ENCODE measurements at regions not wholly inside any gene's neighbourhood (a gene's known extent, or its start where the extent isn't known, plus 50 kb on each side); places are given as distances from the start of the nearest gene placed in this dataset.

GRCh38 chr6:28603891-28604290, 78.2 kb downstream of the GPX5 start:
- no peak overlapping the region for H3K9ac ChIP-seq (ENCODE audit: low read length)
- no peaks in the 10 kb centered on the region for H3K4me1 ChIP-seq (ENCODE audit: low read length)
- no peaks in the 10 kb centered on the region for H4K20me1 ChIP-seq (ENCODE audit: insufficient read depth, low read length)
- H3K4me2 ChIP-seq (ENCODE audit: low read depth, low read length): no peak overlapping the region
- no peak overlapping the region for H2AFZ ChIP-seq (ENCODE audit: low read length)
- H3F3A ChIP-seq (ENCODE audit: insufficient read depth, low read length): no peaks in the 10 kb centered on the region
- H3K27ac ChIP-seq (ENCODE audit: low read length): no peak overlapping the region
- no peak for TF ChIP-seq EZH2phosphoT487 (IDR thresholded peaks at IDR 0.05; ENCODE audit: low read length)
- TF ChIP-seq CTCF (IDR thresholded peaks at IDR 0.05; ENCODE audit: low read length): no peak
- no peak for TF ChIP-seq EZH2 (optimal IDR thresholded peaks at IDR 0.05; ENCODE audit: low read depth, low read length)
- no peaks in the 10 kb centered on the region for H3K36me3 ChIP-seq (replicated peaks; ENCODE audit: insufficient read depth, low read length)
- DNase-seq: no peak
- H3K27me3 ChIP-seq (replicated peaks; ENCODE audit: insufficient read depth, low read length): no peaks in the 10 kb centered on the region
- H3K9me2 ChIP-seq (replicated peaks; ENCODE audit: insufficient read depth, low read length): no peaks in the 10 kb centered on the region
- H3K4me3 ChIP-seq (ENCODE audit: low read length): no peak overlapping the region
- no peaks in the 10 kb centered on the region for H3K79me2 ChIP-seq (ENCODE audit: low read length)
- no peaks in the 10 kb centered on the region for H3K9me3 ChIP-seq (replicated peaks; ENCODE audit: insufficient read depth, low read length)

GRCh38 chr6:28606424-28607391, 81.0 kb downstream of the GPX5 start:
- Histone ChIP-seq H3K4me3 (ENCODE audit: low read length) (no peak overlapping the region), H3K27me3 (replicated peaks; ENCODE audit: insufficient read depth, low read length) (no peaks in the 10 kb centered on the region), H3K4me1 (ENCODE audit: low read length) (no peaks in the 10 kb centered on the region), H3K9me3 (replicated peaks; ENCODE audit: insufficient read depth, low read length) (no peaks in the 10 kb centered on the region), H3K9ac (ENCODE audit: low read length) (no peak overlapping the region), H4K20me1 (ENCODE audit: insufficient read depth, low read length) (no peaks in the 10 kb centered on the region), H3K79me2 (ENCODE audit: low read length) (no peaks in the 10 kb centered on the region), H3K9me2 (replicated peaks; ENCODE audit: insufficient read depth, low read length) (no peaks in the 10 kb centered on the region), H3K36me3 (replicated peaks; ENCODE audit: insufficient read depth, low read length) (no peaks in the 10 kb centered on the region), H3F3A (ENCODE audit: insufficient read depth, low read length) (no peaks in the 10 kb centered on the region), H2AFZ (ENCODE audit: low read length) (no peak overlapping the region), H3K27ac (ENCODE audit: low read length) (no peak overlapping the region), H3K4me2 (ENCODE audit: low read depth, low read length) (no peak overlapping the region)
- no peak for DNase-seq
- TF ChIP-seq CTCF (IDR thresholded peaks at IDR 0.05; ENCODE audit: low read length) (no peak; the same call in 1 of the 2 replicates), EZH2phosphoT487 (IDR thresholded peaks at IDR 0.05; ENCODE audit: low read length) (no peak), EZH2 (optimal IDR thresholded peaks at IDR 0.05; ENCODE audit: low read depth, low read length) (no peak)

GRCh38 chr6:28607990-28608389, 82.3 kb downstream of the GPX5 start:
- H3K27ac ChIP-seq (ENCODE audit: low read length): no peak overlapping the region
- H3K9ac ChIP-seq (ENCODE audit: low read length): no peak overlapping the region
- no peaks in the 10 kb centered on the region for H3K27me3 ChIP-seq (replicated peaks; ENCODE audit: insufficient read depth, low read length)
- H4K20me1 ChIP-seq (ENCODE audit: insufficient read depth, low read length): no peaks in the 10 kb centered on the region
- no peak overlapping the region for H2AFZ ChIP-seq (ENCODE audit: low read length)
- H3F3A ChIP-seq (ENCODE audit: insufficient read depth, low read length): no peaks in the 10 kb centered on the region
- no peaks in the 10 kb centered on the region for H3K4me1 ChIP-seq (ENCODE audit: low read length)
- H3K4me2 ChIP-seq (ENCODE audit: low read depth, low read length): no peak overlapping the region
- no peak overlapping the region for H3K4me3 ChIP-seq (ENCODE audit: low read length)
- no peaks in the 10 kb centered on the region for H3K36me3 ChIP-seq (replicated peaks; ENCODE audit: insufficient read depth, low read length)
- H3K9me3 ChIP-seq (replicated peaks; ENCODE audit: insufficient read depth, low read length): no peaks in the 10 kb centered on the region
- no peaks in the 10 kb centered on the region for H3K79me2 ChIP-seq (ENCODE audit: low read length)
- H3K9me2 ChIP-seq (replicated peaks; ENCODE audit: insufficient read depth, low read length): no peaks in the 10 kb centered on the region
- TF ChIP-seq EZH2 (optimal IDR thresholded peaks at IDR 0.05; ENCODE audit: low read depth, low read length) (no peak), EZH2phosphoT487 (IDR thresholded peaks at IDR 0.05; ENCODE audit: low read length) (no peak), CTCF (IDR thresholded peaks at IDR 0.05; ENCODE audit: low read length) (no peak)
- no peak for DNase-seq
